IMR-90 (cell line): ENCODE measurements at regions not wholly inside any gene's neighbourhood (a gene's known extent, or its start where the extent isn't known, plus 50 kb on each side); places are given as distances from the start of the nearest gene placed in this dataset.

Experiments
- ATAC-seq: fragments of 200-7000 bp; cut with Tn5 transposase; 2 replicates; pipeline ENCODE4 v1.9.1; 2020; ENCODE audit warnings: low read depth, mild to moderate bottlenecking, moderate library complexity
- BruUV-seq: library from RNA; stranded (reverse); fragments of 400-500 nt; replicated peaks from 2 replicates; lab custom pipeline; 2021; lab: Mats Ljungman, UMichigan
- CTCF ChIA-PET: fragments of 300-600 bp; formaldehyde crosslinking; extraction: SDS; loops from one replicate; lab custom pipeline; 2021; ENCODE audit warnings: antibody characterized with exemption; lab: Yijun Ruan, JAX
- POLR2A ChIA-PET: fragments of 300-600 bp; sonication (Branson Sonifier 250); formaldehyde crosslinking; loops from one replicate; lab custom pipeline; 2022; ENCODE audit warnings: antibody characterized with exemption; ENCODE audit not compliant: unreplicated experiment; lab: Charles Lee
- DNase-seq: peaks from one replicate; pipeline ENCODE4 v3.0.0; 2013
- H2AFZ ChIP-seq: replicated peaks from 2 replicates; pipeline ENCODE3; 2013; ENCODE audit warnings: low read length, mild to moderate bottlenecking; ENCODE audit not compliant: poor library complexity
- H2AK5ac ChIP-seq: 2 replicates; pipeline ENCODE4 v1.6.1; 2013; ENCODE audit warnings: low read depth, low read length, inconsistent platforms
- H2AK9ac ChIP-seq: replicated peaks from 2 replicates; pipeline ENCODE3; 2013; ENCODE audit warnings: mild to moderate bottlenecking, low read depth, low read length, moderate library complexity; ENCODE audit not compliant: poor library complexity
- H2BK120ac ChIP-seq: 2 replicates; pipeline ENCODE4 v1.6.1; 2013; ENCODE audit warnings: low read depth, low read length, inconsistent platforms
- H2BK15ac ChIP-seq: 3 replicates; pipeline ENCODE4 v1.6.1; 2013; ENCODE audit warnings: low read depth, low read length, inconsistent platforms
- H2BK20ac ChIP-seq: 2 replicates; pipeline ENCODE4 v1.6.1; 2013; ENCODE audit warnings: low read depth, mild to moderate bottlenecking, inconsistent platforms, low read length, moderate library complexity
- H2BK5ac ChIP-seq: 2 replicates; pipeline ENCODE4 v1.6.1; 2013; ENCODE audit warnings: mild to moderate bottlenecking, low read depth, low read length, inconsistent platforms; ENCODE audit not compliant: poor library complexity, severe bottlenecking
- H3K14ac ChIP-seq: replicated peaks from 2 replicates; pipeline ENCODE4 v1.6.1; 2013; ENCODE audit warnings: low read depth, low read length, inconsistent platforms
- H3K18ac ChIP-seq: 2 replicates; pipeline ENCODE4 v1.6.1; 2013; ENCODE audit warnings: low read depth, low read length, control low read depth
- H3K23ac ChIP-seq: 2 replicates; pipeline ENCODE4 v1.6.1; 2013; ENCODE audit warnings: low read depth, low read length, inconsistent platforms
- H3K27ac ChIP-seq: 2 replicates; pipeline ENCODE4 v1.5.1; 2013; ENCODE audit warnings: mild to moderate bottlenecking, control low read depth, low read length; ENCODE audit not compliant: insufficient read depth
- H3K27me3 ChIP-seq: 2 replicates; pipeline ENCODE4 v1.6.1; 2013; ENCODE audit warnings: low read length; ENCODE audit not compliant: control insufficient read depth, insufficient read depth
- H3K36me3 ChIP-seq: 2 replicates; pipeline ENCODE4 v1.6.1; 2013; ENCODE audit warnings: low read length, mixed read lengths; ENCODE audit not compliant: control insufficient read depth, insufficient read depth
- H3K4ac ChIP-seq: 2 replicates; pipeline ENCODE4 v1.6.1; 2013; ENCODE audit warnings: low read depth, low read length, inconsistent platforms
- H3K4me1 ChIP-seq: 2 replicates; pipeline ENCODE4 v1.6.1; 2013; ENCODE audit warnings: low read length, mixed read lengths; ENCODE audit not compliant: control insufficient read depth, insufficient read depth
- H3K4me2 ChIP-seq: 2 replicates; pipeline ENCODE4 v1.6.1; 2013; ENCODE audit warnings: low read depth, mild to moderate bottlenecking, control low read depth, low read length, moderate library complexity
- H3K4me3 ChIP-seq: 2 replicates; pipeline ENCODE4 v1.5.1; 2013; ENCODE audit warnings: low read depth, mild to moderate bottlenecking, control low read depth, low read length, moderate library complexity; ENCODE audit not compliant: insufficient read depth
- H3K56ac ChIP-seq: 2 replicates; pipeline ENCODE4 v1.6.1; 2013; ENCODE audit warnings: low read length, inconsistent platforms; ENCODE audit not compliant: insufficient read depth; ENCODE audit errors: extremely low read depth
- H3K79me1 ChIP-seq, 2 experiments: 2 replicates each; pipeline ENCODE4 v1.6.1; 2013; ENCODE audit warnings: low read length in 2 of 2, inconsistent platforms in 1 of 2, low read depth in 1 of 2
- H3K9ac ChIP-seq: 2 replicates; pipeline ENCODE4 v1.6.1; 2013; ENCODE audit warnings: low read depth, low read length, control low read depth
- H3K9me1 ChIP-seq: 2 replicates; pipeline ENCODE4 v1.6.1; 2013; ENCODE audit warnings: low read length, inconsistent platforms; ENCODE audit not compliant: insufficient read depth
- H3K9me3 ChIP-seq: 2 replicates; pipeline ENCODE4 v1.6.1; 2013; ENCODE audit warnings: low read length; ENCODE audit not compliant: control insufficient read depth, insufficient read depth
- H4K20me1 ChIP-seq: 2 replicates; pipeline ENCODE4 v1.6.1; 2013; ENCODE audit warnings: low read length, inconsistent platforms; ENCODE audit not compliant: insufficient read depth
- H4K5ac ChIP-seq: 2 replicates; pipeline ENCODE4 v1.6.1; 2013; ENCODE audit warnings: mild to moderate bottlenecking, low read depth, low read length, control low read depth
- H4K8ac ChIP-seq, 2 experiments: 2 replicates each; pipeline ENCODE4 v1.6.1; 2013; ENCODE audit warnings: low read depth in 2 of 2, low read length in 2 of 2, control low read depth in 1 of 2, inconsistent platforms in 1 of 2
- H4K91ac ChIP-seq: 2 replicates; pipeline ENCODE4 v1.6.1; 2013; ENCODE audit warnings: low read depth, low read length, inconsistent platforms; ENCODE audit not compliant: insufficient read depth
- MAZ ChIP-seq: IDR thresholded peaks from 2 replicates; pipeline ENCODE4 v1.6.1; 2012; ENCODE audit warnings: low read depth, mild to moderate bottlenecking, low read length, improper control_type of control experiment, moderate library complexity, borderline replicate concordance
- MXI1 ChIP-seq: IDR thresholded peaks from 2 replicates; pipeline ENCODE4 v1.6.1; 2012; ENCODE audit warnings: low read depth, mild to moderate bottlenecking, low read length, moderate library complexity, borderline replicate concordance
- NFE2L2 ChIP-seq: fragments of 150-350 bp; IDR thresholded peaks from 2 replicates; pipeline ENCODE4 v1.6.1; 2016; ENCODE audit warnings: low read depth, mild to moderate bottlenecking, low read length
- RFX5 ChIP-seq: IDR thresholded peaks from 2 replicates; pipeline ENCODE4 v1.8.0; 2012; ENCODE audit warnings: low read depth, mild to moderate bottlenecking, low read length, moderate library complexity
- WGBS, 2 experiments: methylation state at CpG; one replicate each; pipeline versions ENCODE4 v1.1.5 to v1.1.7; 2013; ENCODE audit warnings: missing lambda C conversion rate in 2 of 2; ENCODE audit not compliant: insufficient read length in 1 of 2; ENCODE audit errors: extremely low coverage in 2 of 2; 5-methylcytosine and 5-hydroxymethylcytosine counted together
- dilution Hi-C: fragments of 300-500 bp; cut with HindIII; formaldehyde crosslinking; loops from one replicate; pipeline ENCODE4 v1.14.3; 2018; ENCODE audit warnings: low sequenced_read_pairs; ENCODE audit not compliant: unreplicated experiment
- in situ Hi-C: fragments of 300-500 bp; cut with MboI; formaldehyde crosslinking; loops from 3 replicates; pipeline ENCODE4 v1.14.3; 2019; ENCODE audit warnings: low sequenced_read_pairs, inconsistent platforms, mixed read lengths
- intact Hi-C: fragments of 100-400 bp; cut with micrococcal nuclease; formaldehyde crosslinking; loops from 2 replicates; pipeline ENCODE4 v1.10.0; 2022

GRCh38 chr9:120161776-120162175 is 418.2 kb downstream of the CDK5RAP2 start:
- Histone ChIP-seq H3K9me3 (no peaks in the 10 kb centered on the region), H3K4ac (no peak overlapping the region), H2BK5ac (no peak overlapping the region), H3K27ac (no peak overlapping the region), H3K4me2 (no peak overlapping the region), H2AK9ac (no peak overlapping the region), H3K14ac (no peak overlapping the region), H3K18ac (no peak overlapping the region), H3K27me3 (no peaks in the 10 kb centered on the region), H3K36me3 (no peaks in the 10 kb centered on the region), H3K79me1 (no peaks in the 10 kb centered on the region), H3K9ac (no peak overlapping the region), H2BK120ac (no peak overlapping the region), H3K4me1 (no peaks in the 10 kb centered on the region), H3K56ac (no peak overlapping the region), H2BK20ac (no peak overlapping the region), H3K9me1 (no peaks in the 10 kb centered on the region), H2AK5ac (no peak overlapping the region), H4K20me1 (no peaks in the 10 kb centered on the region), H4K8ac (no peak overlapping the region), H3K23ac (no peak overlapping the region), H2AFZ (no peak overlapping the region), H3K4me3 (no peak overlapping the region), H2BK15ac (no peak overlapping the region), H4K5ac (no peak overlapping the region), H4K91ac (no peak overlapping the region)
- CTCF ChIA-PET = no interaction called here
- DNase-seq = no peak
- WGBS, 2 experiments = no CpG with 5 or more reads among the region's 7 CpGs
- no peak for ATAC-seq
- no TSS peak for BruUV-seq
- in situ Hi-C loops (no loop called here), intact Hi-C loops (no loop called here), dilution Hi-C loops (no loop called here)
- TF ChIP-seq MXI1 (no peak), NFE2L2 (no peak), MAZ (no peak), RFX5 (no peak)
- POLR2A ChIA-PET = no interaction called here
